ENCODE measurements at regions not wholly inside any gene's neighbourhood (a gene's known extent, or its start where the extent isn't known, plus 50 kb on each side); places are given as distances from the start of the nearest gene placed in this dataset.

DNA sequence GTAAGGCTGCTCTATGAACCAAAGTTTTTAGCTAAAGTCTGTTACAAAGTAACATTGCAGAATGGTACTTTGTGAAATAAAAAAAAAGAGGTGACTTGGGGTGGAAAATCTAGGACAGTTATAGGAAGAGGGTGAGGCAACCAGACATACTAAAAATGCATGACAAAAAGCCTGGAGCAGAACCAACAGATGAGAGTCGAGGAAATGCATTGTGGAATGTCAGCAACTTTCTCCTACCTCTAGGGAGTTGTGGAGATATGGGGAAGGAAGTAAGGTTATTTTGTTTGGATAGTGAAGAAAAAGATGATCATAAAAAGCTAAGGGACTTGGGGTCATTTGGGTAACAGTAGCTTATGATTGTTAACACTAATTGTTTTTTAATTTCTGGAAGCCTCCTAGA lies 295.6 kb downstream of the S1PR1 start:
- H3K4me2 ChIP-seq (ENCODE audit: insufficient read depth, low read length), result no peak overlapping the region
- DNase-seq (ENCODE audit: low read depth, low spot score) (no peak), FAIRE-seq (no peak)
- no TSS peak for BruUV-seq (replicated peaks)
- POLR2A ChIA-PET, result no interaction called here
- no peak overlapping the region for H3K9ac ChIP-seq (replicated peaks; ENCODE audit: extremely low read depth, insufficient read depth, low read length)
- H3K79me2 ChIP-seq (ENCODE audit: control insufficient read depth, insufficient read depth, low read length), result no peaks in the 10 kb centered on the region
- no peaks in the 10 kb centered on the region for H3K9me1 ChIP-seq (replicated peaks; ENCODE audit: control insufficient read depth, extremely low read depth, insufficient read depth, low read length)
- TF ChIP-seq MYC (IDR thresholded peaks at IDR 0.05; ENCODE audit: low read depth, low read length) (no peak), GATA2 (IDR thresholded peaks at IDR 0.05; ENCODE audit: insufficient read depth, insufficient read length, low read depth, low read length) (no peak), JUN (IDR thresholded peaks at IDR 0.05; ENCODE audit: borderline replicate concordance, insufficient read depth, insufficient read length, low read depth) (no peak), POLR2AphosphoS5 (IDR thresholded peaks at IDR 0.05; ENCODE audit: insufficient read depth, low read depth, low read length) (no peak), EZH2 (IDR thresholded peaks at IDR 0.05; ENCODE audit: borderline replicate concordance, low read depth, low read length, severe bottlenecking) (no peak), FOS (IDR thresholded peaks at IDR 0.05; ENCODE audit: borderline replicate concordance, insufficient read depth, low read length) (no peak), POLR2A (IDR thresholded peaks at IDR 0.05; ENCODE audit: low read depth, low read length) (no peak)
- TF ChIP-seq, protein P1, sequence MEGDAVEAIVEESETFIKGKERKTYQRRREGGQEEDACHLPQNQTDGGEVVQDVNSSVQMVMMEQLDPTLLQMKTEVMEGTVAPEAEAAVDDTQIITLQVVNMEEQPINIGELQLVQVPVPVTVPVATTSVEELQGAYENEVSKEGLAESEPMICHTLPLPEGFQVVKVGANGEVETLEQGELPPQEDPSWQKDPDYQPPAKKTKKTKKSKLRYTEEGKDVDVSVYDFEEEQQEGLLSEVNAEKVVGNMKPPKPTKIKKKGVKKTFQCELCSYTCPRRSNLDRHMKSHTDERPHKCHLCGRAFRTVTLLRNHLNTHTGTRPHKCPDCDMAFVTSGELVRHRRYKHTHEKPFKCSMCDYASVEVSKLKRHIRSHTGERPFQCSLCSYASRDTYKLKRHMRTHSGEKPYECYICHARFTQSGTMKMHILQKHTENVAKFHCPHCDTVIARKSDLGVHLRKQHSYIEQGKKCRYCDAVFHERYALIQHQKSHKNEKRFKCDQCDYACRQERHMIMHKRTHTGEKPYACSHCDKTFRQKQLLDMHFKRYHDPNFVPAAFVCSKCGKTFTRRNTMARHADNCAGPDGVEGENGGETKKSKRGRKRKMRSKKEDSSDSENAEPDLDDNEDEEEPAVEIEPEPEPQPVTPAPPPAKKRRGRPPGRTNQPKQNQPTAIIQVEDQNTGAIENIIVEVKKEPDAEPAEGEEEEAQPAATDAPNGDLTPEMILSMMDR (IDR thresholded peaks at IDR 0.05; ENCODE audit: extremely low read depth in 1 of 2, insufficient read depth in 1 of 2, low read depth in 1 of 2, low read length in 2 of 2), result no peak
- TF ChIP-seq, protein P2, sequence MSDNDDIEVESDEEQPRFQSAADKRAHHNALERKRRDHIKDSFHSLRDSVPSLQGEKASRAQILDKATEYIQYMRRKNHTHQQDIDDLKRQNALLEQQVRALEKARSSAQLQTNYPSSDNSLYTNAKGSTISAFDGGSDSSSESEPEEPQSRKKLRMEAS (IDR thresholded peaks at IDR 0.05; ENCODE audit: insufficient read depth, insufficient read length), result no peak
- H4K20me1 ChIP-seq (replicated peaks; ENCODE audit: control insufficient read depth, extremely low read depth, insufficient read depth, low read length), result no peaks in the 10 kb centered on the region
- H3K4me3 ChIP-seq (replicated peaks in 1 of 3; ENCODE audit: insufficient read depth in 1 of 3, low read depth in 1 of 3, low read length in 3 of 3), result no peak overlapping the region
- H2AFZ ChIP-seq (ENCODE audit: low read depth, low read length), result no peak overlapping the region
- intact Hi-C loops (cut with micrococcal nuclease), result loop anchor here (5.0 kb wide), 1 partner anchor 1710 kb away; no protein-coding TSS in a partner anchor
- peaks cover 0 to 5% of the 10 kb centered on the region in 2 experiments for H3K27me3 ChIP-seq (ENCODE audit: control insufficient read depth in 2 of 2, insufficient read depth in 2 of 2, low read length in 2 of 2)
- no peak overlapping the region for H3K27ac ChIP-seq (ENCODE audit: insufficient read depth, low read depth, low read length)
- CTCF ChIA-PET, result interaction anchor here (1.0 kb wide), 1 partner anchor 9 kb away, joined by 3 read pairs; no protein-coding TSS in a partner anchor
- H3K4me1 ChIP-seq (ENCODE audit: control insufficient read depth, extremely low read depth, insufficient read depth, low read length), result no peaks in the 10 kb centered on the region
- dilution Hi-C loops (cut with MboI; ENCODE audit: extremely low pct_ligation_motif_present, low sequenced_read_pairs), result no loop called here
- H3K9me3 ChIP-seq (replicated peaks; ENCODE audit: control insufficient read depth, insufficient read depth, low read length), result no peaks in the 10 kb centered on the region
- no peaks in the 10 kb centered on the region for H3K36me3 ChIP-seq (ENCODE audit: control insufficient read depth in 2 of 2, extremely low read depth in 1 of 2, insufficient read depth in 2 of 2, low read length in 2 of 2)
